Fibroblast of lung (primary cell): ENCODE measurements at regions not wholly inside any gene's neighbourhood (a gene's known extent, or its start where the extent isn't known, plus 50 kb on each side); places are given as distances from the start of the nearest gene placed in this dataset.

Experiments
- DNase-seq, 2 donors: peaks; one replicate each; pipeline versions ENCODE4 v3.0.0 to v3.0.0-alpha.2; 2010; ENCODE audit warnings: low read depth in 2 of 2
- H2AFZ ChIP-seq: 2 replicates; pipeline ENCODE4 v1.5.1; 2012; ENCODE audit warnings: low read length, control low read depth, inconsistent platforms
- H3K27ac ChIP-seq: 2 replicates; pipeline ENCODE4 v1.5.1; 2011; ENCODE audit warnings: low read length, control low read depth; ENCODE audit not compliant: insufficient read depth
- H3K27me3 ChIP-seq: 2 replicates; pipeline ENCODE4 v1.5.1; 2011; ENCODE audit warnings: mild to moderate bottlenecking, low read length; ENCODE audit not compliant: control insufficient read depth, insufficient read depth
- H3K36me3 ChIP-seq: 2 replicates; pipeline ENCODE4 v1.5.1; 2011; ENCODE audit warnings: low read length; ENCODE audit not compliant: control insufficient read depth, insufficient read depth
- H3K4me1 ChIP-seq: 2 replicates; pipeline ENCODE4 v1.5.1; 2011; ENCODE audit warnings: low read length; ENCODE audit not compliant: control insufficient read depth, insufficient read depth; ENCODE audit errors: extremely low read depth
- H3K4me2 ChIP-seq: 2 replicates; pipeline ENCODE4 v1.5.1; 2011; ENCODE audit warnings: low read length, control low read depth; ENCODE audit not compliant: insufficient read depth; ENCODE audit errors: extremely low read depth
- H3K4me3 ChIP-seq, 4 experiments: fragments of 200-600 bp in 1 of 4; sonication (generic) in 1 of 4; replicated peaks in 1 of 4; 2 replicates each; pipeline ENCODE4 v1.5.1; 2011 to 2016; ENCODE audit warnings: low read length in 4 of 4, low read depth in 3 of 4, mild to moderate bottlenecking in 3 of 4, control low read depth in 2 of 4, inconsistent platforms in 1 of 4, mixed read lengths in 1 of 4; ENCODE audit not compliant: insufficient read depth in 1 of 4; ENCODE audit errors: control extremely low read depth in 1 of 4
- H3K79me2 ChIP-seq: 2 replicates; pipeline ENCODE4 v1.5.1; 2012; ENCODE audit warnings: mild to moderate bottlenecking, low read length, inconsistent platforms; ENCODE audit not compliant: control insufficient read depth, insufficient read depth
- H3K9ac ChIP-seq: 2 replicates; pipeline ENCODE4 v1.5.1; 2011; ENCODE audit warnings: mild to moderate bottlenecking, low read length, control low read depth; ENCODE audit not compliant: insufficient read depth
- H3K9me3 ChIP-seq: 2 replicates; pipeline ENCODE4 v1.5.1; 2012; ENCODE audit warnings: low read depth, low read length; ENCODE audit not compliant: control insufficient read depth, insufficient read depth
- H4K20me1 ChIP-seq: 2 replicates; pipeline ENCODE4 v1.5.1; 2011; ENCODE audit warnings: low read length; ENCODE audit not compliant: control insufficient read depth, insufficient read depth; ENCODE audit errors: extremely low read depth
- CTCF ChIP-seq, 2 donors: IDR thresholded peaks in 1 of 2; conservative IDR thresholded peaks in 1 of 2; 1 replicate in 1 of 2; 2 replicates in 1 of 2; pipeline ENCODE4 v1.5.1; 2011 to 2012; ENCODE audit warnings: low read length in 2 of 2, control low read depth in 1 of 2, inconsistent platforms in 1 of 2, low read depth in 1 of 2, mild to moderate bottlenecking in 1 of 2
- EZH2 ChIP-seq: IDR thresholded peaks from 2 replicates; pipeline ENCODE4 v1.5.1; 2012; ENCODE audit warnings: low read length, control low read depth, mild to moderate bottlenecking; ENCODE audit errors: missing control alignments

GRCh38 chr5:131079232-131079631 is 85.8 kb downstream of the HINT1 start:
- Histone ChIP-seq H3K4me3 (no peak overlapping the region), H3K4me1 (no peaks in the 10 kb centered on the region), H3K4me2 (no peak overlapping the region), H3K9me3 (no peaks in the 10 kb centered on the region), H2AFZ (no peak overlapping the region), H4K20me1 (no peaks in the 10 kb centered on the region), H3K9ac (no peak overlapping the region), H3K36me3 (no peaks in the 10 kb centered on the region), H3K27me3 (no peaks in the 10 kb centered on the region), H3K27ac (no peak overlapping the region), H3K79me2 (no peaks in the 10 kb centered on the region)
- no peak for DNase-seq
- TF ChIP-seq EZH2 (no peak), CTCF (conservative IDR thresholded peaks at IDR 0.05 in 1 of 2, IDR thresholded peaks at IDR 0.05 in 1 of 2; ENCODE audit: low read depth in 1 of 2, low read length in 2 of 2) (no peak)

GRCh38 chr5:131068893-131069643 is 96.0 kb downstream of the HINT1 start:
- H4K20me1 ChIP-seq = no peaks in the 10 kb centered on the region
- no peak overlapping the region for H3K4me2 ChIP-seq
- no peak overlapping the region for H3K27ac ChIP-seq
- H3K9me3 ChIP-seq = no peaks in the 10 kb centered on the region
- no peak overlapping the region for H3K9ac ChIP-seq
- no peak overlapping the region for H2AFZ ChIP-seq
- H3K27me3 ChIP-seq = no peaks in the 10 kb centered on the region
- H3K4me3 ChIP-seq = no peak overlapping the region
- no peak for DNase-seq
- H3K79me2 ChIP-seq = no peaks in the 10 kb centered on the region
- no peaks in the 10 kb centered on the region for H3K4me1 ChIP-seq
- TF ChIP-seq CTCF (conservative IDR thresholded peaks at IDR 0.05 in 1 of 2, IDR thresholded peaks at IDR 0.05 in 1 of 2; ENCODE audit: low read depth in 1 of 2, low read length in 2 of 2) (no peak), EZH2 (no peak)
- H3K36me3 ChIP-seq = no peaks in the 10 kb centered on the region

- no peak for DNase-seq
- Histone ChIP-seq H3K4me3 (no peak overlapping the region), H3K9me3 (no peaks in the 10 kb centered on the region), H4K20me1 (no peaks in the 10 kb centered on the region), H2AFZ (no peak overlapping the region), H3K36me3 (no peaks in the 10 kb centered on the region), H3K27me3 (no peaks in the 10 kb centered on the region), H3K79me2 (no peaks in the 10 kb centered on the region), H3K9ac (no peak overlapping the region), H3K27ac (no peak overlapping the region), H3K4me1 (no peaks in the 10 kb centered on the region), H3K4me2 (no peak overlapping the region)
- TF ChIP-seq EZH2 (no peak), CTCF (conservative IDR thresholded peaks at IDR 0.05 in 1 of 2, IDR thresholded peaks at IDR 0.05 in 1 of 2; ENCODE audit: low read depth in 1 of 2, low read length in 2 of 2) (no peak)
Observed at GRCh38 chr5:131068076-131068475, 97.0 kb downstream of the HINT1 start.
